Mesothelial cell of epicardium (in vitro differentiated cells): ENCODE measurements at regions not wholly inside any gene's neighbourhood (a gene's known extent, or its start where the extent isn't known, plus 50 kb on each side); places are given as distances from the start of the nearest gene placed in this dataset.

Experiments
- DNase-seq, 2 experiments: peaks; one replicate each; pipeline ENCODE4 v3.0.0; 2021; ENCODE audit warnings: low spot score in 2 of 2; ENCODE audit not compliant: unreplicated experiment in 2 of 2
- H3K27ac Mint-ChIP-seq: 2 replicates; pipeline ENCODE4 v1.8.0; 2021; ENCODE audit warnings: mixed read lengths
- H3K27me3 Mint-ChIP-seq: 2 replicates; pipeline ENCODE4 v1.8.0; 2021; ENCODE audit warnings: low read depth, mixed read lengths
- H3K36me3 Mint-ChIP-seq: 2 replicates; pipeline ENCODE4 v1.8.0; 2021; ENCODE audit warnings: mixed read lengths
- H3K4me1 Mint-ChIP-seq: 2 replicates; pipeline ENCODE4 v1.8.0; 2021; ENCODE audit warnings: mixed read lengths
- H3K4me3 Mint-ChIP-seq: 2 replicates; pipeline ENCODE4 v1.8.0; 2021; ENCODE audit warnings: mild to moderate bottlenecking, moderate library complexity, mixed read lengths
- H3K9me3 Mint-ChIP-seq: 2 replicates; pipeline ENCODE4 v1.8.0; 2021; ENCODE audit warnings: mixed read lengths
- TF ChIP-seq, protein P1 (sequence below): fragments of 200-600 bp; sonication (generic); IDR thresholded peaks from one replicate; pipeline ENCODE4 v1.5.0; 2021; ENCODE audit warnings: antibody characterized with exemption; ENCODE audit not compliant: unreplicated experiment

DNA sequence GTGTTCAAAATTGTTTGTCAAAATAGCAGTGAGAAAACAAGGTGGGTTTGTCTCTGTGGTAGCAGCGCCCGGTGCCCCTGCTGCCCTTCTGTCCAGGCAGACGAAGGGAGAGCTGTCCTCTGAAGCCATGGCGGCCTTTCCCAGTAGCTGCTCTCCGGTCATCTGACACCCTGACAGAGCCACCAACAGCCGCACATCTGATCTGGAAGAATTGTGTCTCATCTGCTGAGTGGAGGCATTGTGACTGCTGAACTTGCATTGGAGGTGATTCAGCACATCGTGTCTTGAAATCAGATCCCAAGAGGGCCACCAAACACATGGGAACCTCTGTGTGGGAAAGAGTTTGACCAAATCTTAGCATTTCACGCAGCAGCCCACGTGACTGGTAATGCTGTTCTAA lies 337.6 kb upstream of the IRX1 start:
- TF ChIP-seq, protein P1, sequence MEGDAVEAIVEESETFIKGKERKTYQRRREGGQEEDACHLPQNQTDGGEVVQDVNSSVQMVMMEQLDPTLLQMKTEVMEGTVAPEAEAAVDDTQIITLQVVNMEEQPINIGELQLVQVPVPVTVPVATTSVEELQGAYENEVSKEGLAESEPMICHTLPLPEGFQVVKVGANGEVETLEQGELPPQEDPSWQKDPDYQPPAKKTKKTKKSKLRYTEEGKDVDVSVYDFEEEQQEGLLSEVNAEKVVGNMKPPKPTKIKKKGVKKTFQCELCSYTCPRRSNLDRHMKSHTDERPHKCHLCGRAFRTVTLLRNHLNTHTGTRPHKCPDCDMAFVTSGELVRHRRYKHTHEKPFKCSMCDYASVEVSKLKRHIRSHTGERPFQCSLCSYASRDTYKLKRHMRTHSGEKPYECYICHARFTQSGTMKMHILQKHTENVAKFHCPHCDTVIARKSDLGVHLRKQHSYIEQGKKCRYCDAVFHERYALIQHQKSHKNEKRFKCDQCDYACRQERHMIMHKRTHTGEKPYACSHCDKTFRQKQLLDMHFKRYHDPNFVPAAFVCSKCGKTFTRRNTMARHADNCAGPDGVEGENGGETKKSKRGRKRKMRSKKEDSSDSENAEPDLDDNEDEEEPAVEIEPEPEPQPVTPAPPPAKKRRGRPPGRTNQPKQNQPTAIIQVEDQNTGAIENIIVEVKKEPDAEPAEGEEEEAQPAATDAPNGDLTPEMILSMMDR, result no peak

GRCh38 chr5:3252235-3252634 lies 343.4 kb upstream of the IRX1 start:
- H3K9me3 Mint-ChIP-seq, result peaks cover 11% of the 10 kb centered on the region
- TF ChIP-seq, protein P1, result no peak
- no peak overlapping the region for H3K4me3 Mint-ChIP-seq
- no peaks in the 10 kb centered on the region for H3K36me3 Mint-ChIP-seq
- no peak for DNase-seq
- H3K4me1 Mint-ChIP-seq, result peaks cover 4% of the 10 kb centered on the region
- H3K27ac Mint-ChIP-seq, result no peak overlapping the region
- H3K27me3 Mint-ChIP-seq, result peaks cover 27% of the 10 kb centered on the region

More for the DNA sequence above, 337.6 kb upstream of the IRX1 start:
- H3K9me3 Mint-ChIP-seq, result peaks cover 6% of the 10 kb centered on the region
- H3K4me3 Mint-ChIP-seq, result no peak overlapping the region
- H3K36me3 Mint-ChIP-seq, result no peaks in the 10 kb centered on the region
- peaks cover 6% of the 10 kb centered on the region for H3K4me1 Mint-ChIP-seq
- H3K27me3 Mint-ChIP-seq, result peaks cover 17% of the 10 kb centered on the region
- no peak overlapping the region for H3K27ac Mint-ChIP-seq
- peak in 1 of 2 experiments; percentile 13 for DNase-seq

GRCh38 chr5:3251784-3252183 lies 343.8 kb upstream of the IRX1 start:
- DNase-seq, result no peak
- TF ChIP-seq, protein P1, result no peak
- Mint-ChIP-seq H3K4me3 (no peak overlapping the region), H3K9me3 (peaks cover 11% of the 10 kb centered on the region), H3K4me1 (peaks cover 4% of the 10 kb centered on the region), H3K27me3 (peaks cover 27% of the 10 kb centered on the region), H3K36me3 (no peaks in the 10 kb centered on the region), H3K27ac (no peak overlapping the region)

- DNase-seq, result no peak
- Mint-ChIP-seq H3K36me3 (no peaks in the 10 kb centered on the region), H3K4me3 (no peak overlapping the region), H3K27ac (no peak overlapping the region), H3K27me3 (peaks cover 19% of the 10 kb centered on the region), H3K4me1 (peaks cover 4% of the 10 kb centered on the region), H3K9me3 (peaks cover 16% of the 10 kb centered on the region)
- TF ChIP-seq, protein P1, result no peak
Measured at GRCh38 chr5:3249401-3249800, 346.2 kb upstream of the IRX1 start.

DNA sequence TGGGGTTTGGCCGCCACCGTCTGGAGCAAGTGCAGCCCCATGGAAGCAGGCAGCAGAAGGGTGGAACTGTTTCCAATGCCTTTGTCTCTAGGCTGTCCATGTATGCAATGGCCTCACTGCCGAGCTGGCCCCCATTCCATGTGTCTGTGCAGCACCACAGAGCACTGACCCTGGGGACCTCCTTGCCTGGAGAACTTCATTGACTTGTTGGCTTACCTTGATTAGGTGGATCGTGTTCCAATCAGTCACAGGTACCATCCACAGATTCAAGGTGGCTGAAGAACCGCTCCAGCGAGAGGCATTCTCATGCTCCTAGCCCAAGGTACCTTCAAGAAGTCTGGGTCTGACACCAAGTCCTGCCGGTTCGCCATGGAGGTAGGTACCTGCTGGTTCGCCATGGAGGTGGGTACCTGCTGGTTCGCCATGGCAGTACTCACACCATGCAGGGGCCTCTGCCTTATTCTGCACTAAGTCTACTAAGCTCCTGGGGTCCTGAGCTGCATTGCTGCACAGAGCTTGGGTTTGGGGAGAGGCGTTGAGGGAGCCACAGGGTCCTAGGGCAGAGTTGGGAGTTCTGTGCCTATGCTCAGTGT lies 358.3 kb upstream of the IRX1 start:
- no peak overlapping the region for H3K4me3 Mint-ChIP-seq
- peaks cover 3% of the 10 kb centered on the region for H3K36me3 Mint-ChIP-seq
- H3K9me3 Mint-ChIP-seq, result peaks cover 19% of the 10 kb centered on the region
- TF ChIP-seq, protein P1, result no peak
- no peaks in the 10 kb centered on the region for H3K27me3 Mint-ChIP-seq
- peak in 1 of 2 experiments; percentile 29 for DNase-seq
- H3K27ac Mint-ChIP-seq, result no peak overlapping the region
- no peaks in the 10 kb centered on the region for H3K4me1 Mint-ChIP-seq

- Mint-ChIP-seq H3K27me3 (peaks cover 2% of the 10 kb centered on the region), H3K4me1 (no peaks in the 10 kb centered on the region), H3K4me3 (no peak overlapping the region), H3K36me3 (no peaks in the 10 kb centered on the region), H3K9me3 (peaks cover 3% of the 10 kb centered on the region), H3K27ac (no peak overlapping the region)
- DNase-seq, result no peak
- TF ChIP-seq, protein P1, result no peak
Measured at GRCh38 chr5:3234566-3234965, 361.1 kb upstream of the IRX1 start.
